ENCODE measurements at regions not wholly inside any gene's neighbourhood (a gene's known extent, or its start where the extent isn't known, plus 50 kb on each side); places are given as distances from the start of the nearest gene placed in this dataset.

DNA sequence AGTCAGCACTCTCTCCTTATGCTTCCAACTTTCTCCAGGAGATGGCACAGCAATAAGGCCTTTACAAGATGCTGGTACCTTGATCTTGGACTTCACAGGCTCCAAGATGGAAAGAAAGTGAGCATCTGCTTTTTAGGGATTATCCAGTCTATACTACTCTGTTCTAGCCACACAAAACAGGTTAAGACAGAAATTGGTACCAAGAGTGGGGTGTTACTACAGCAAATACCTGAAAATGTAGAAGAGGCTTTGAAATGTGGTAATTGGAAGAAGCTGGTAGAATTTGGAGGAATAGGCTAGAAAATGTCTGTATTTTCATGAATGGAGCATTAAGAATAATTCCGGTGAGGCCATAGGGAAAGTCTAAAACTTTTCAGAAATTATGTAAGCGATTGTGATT lies 484.8 kb upstream of the GRIA1 start:
- Histone ChIP-seq H3K27ac (no peak overlapping the region), H3K36me3 (ENCODE audit: insufficient read depth, low read length) (no peaks in the 10 kb centered on the region), H3K9me3 (ENCODE audit: low read depth, low read length) (no peaks in the 10 kb centered on the region), H3K4me3 (no peak overlapping the region), H3K9ac (ENCODE audit: insufficient read length) (no peak overlapping the region)
- no peak for DNase-seq (ENCODE audit: low read depth, low spot score)
- no peak for TF ChIP-seq EZH2 (IDR thresholded peaks at IDR 0.05)
- no peak for TF ChIP-seq POLR2AphosphoS5 (IDR thresholded peaks at IDR 0.05; ENCODE audit: borderline replicate concordance, low read depth, low read length)
- no peak for TF ChIP-seq FOXP2 (optimal IDR thresholded peaks at IDR 0.05; ENCODE audit: control extremely low read depth, extremely low read length, insufficient read depth)

GRCh38 chr5:153006681-153007080 lies 483.8 kb upstream of the GRIA1 start:
- no peak overlapping the region for H3K27ac ChIP-seq
- TF ChIP-seq FOXP2 (optimal IDR thresholded peaks at IDR 0.05; ENCODE audit: control extremely low read depth, extremely low read length, insufficient read depth) (no peak), POLR2AphosphoS5 (IDR thresholded peaks at IDR 0.05; ENCODE audit: borderline replicate concordance, low read depth, low read length) (no peak), EZH2 (IDR thresholded peaks at IDR 0.05) (no peak)
- H3K36me3 ChIP-seq (ENCODE audit: insufficient read depth, low read length) = no peaks in the 10 kb centered on the region

DNA sequence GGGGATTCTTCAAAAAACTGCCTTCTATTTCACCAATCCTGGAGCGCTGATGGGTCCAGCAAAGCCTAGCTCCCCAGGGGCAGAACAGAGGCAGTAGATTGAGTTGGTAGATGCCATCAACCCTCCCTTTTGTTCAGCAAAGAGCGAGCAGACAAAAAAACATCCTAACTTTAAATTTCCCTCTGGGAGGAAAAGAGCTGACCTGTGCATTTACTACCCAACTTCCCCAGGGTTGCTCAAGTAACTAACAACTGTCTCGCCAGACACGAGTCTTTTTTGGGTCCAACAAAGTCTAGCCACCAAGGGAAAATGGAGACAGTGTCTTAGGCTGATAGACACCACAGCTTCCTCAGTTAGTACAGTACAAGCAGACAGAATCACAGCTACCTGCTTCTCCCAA lies 476.3 kb upstream of the GRIA1 start:
- no peak overlapping the region for H3K9ac ChIP-seq (ENCODE audit: insufficient read length)
- no peak for TF ChIP-seq POLR2AphosphoS5 (IDR thresholded peaks at IDR 0.05; ENCODE audit: borderline replicate concordance, low read depth, low read length)
- no peak for TF ChIP-seq EZH2 (IDR thresholded peaks at IDR 0.05)
- TF ChIP-seq FOXP2 (optimal IDR thresholded peaks at IDR 0.05; ENCODE audit: control extremely low read depth, extremely low read length, insufficient read depth) = no peak
- no peak overlapping the region for H3K27ac ChIP-seq
- no peak for DNase-seq (ENCODE audit: low read depth, low spot score)
- H3K36me3 ChIP-seq (ENCODE audit: insufficient read depth, low read length) = no peaks in the 10 kb centered on the region
- H3K9me3 ChIP-seq (ENCODE audit: low read depth, low read length) = no peaks in the 10 kb centered on the region
- no peak overlapping the region for H3K4me3 ChIP-seq

More at GRCh38 chr5:153006681-153007080, 483.8 kb upstream of the GRIA1 start:
- H3K9me3 ChIP-seq (ENCODE audit: low read depth, low read length) = no peaks in the 10 kb centered on the region
- DNase-seq (ENCODE audit: low read depth, low spot score) = no peak
- H3K9ac ChIP-seq (ENCODE audit: insufficient read length) = no peak overlapping the region
- no peak overlapping the region for H3K4me3 ChIP-seq

DNA sequence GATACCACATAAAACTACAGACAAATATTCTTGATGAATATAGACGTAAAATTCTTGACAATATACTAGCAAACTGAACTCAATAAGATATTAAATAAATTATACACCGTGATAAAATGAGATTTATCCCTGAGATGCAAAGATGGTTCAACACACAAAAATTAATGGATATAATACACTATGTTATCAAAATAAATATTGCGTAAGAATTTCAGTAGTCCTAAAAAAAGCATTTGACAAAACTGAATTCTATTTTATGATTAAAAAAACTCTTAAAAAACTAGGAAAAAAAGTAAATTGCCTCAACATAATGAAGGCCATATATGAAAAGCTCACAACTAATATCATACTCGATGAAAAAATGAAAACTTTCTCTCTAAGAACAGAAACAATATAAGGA lies 472.3 kb upstream of the GRIA1 start:
- H3K9me3 ChIP-seq (ENCODE audit: low read depth, low read length) = no peaks in the 10 kb centered on the region
- no peaks in the 10 kb centered on the region for H3K36me3 ChIP-seq (ENCODE audit: insufficient read depth, low read length)

DNA sequence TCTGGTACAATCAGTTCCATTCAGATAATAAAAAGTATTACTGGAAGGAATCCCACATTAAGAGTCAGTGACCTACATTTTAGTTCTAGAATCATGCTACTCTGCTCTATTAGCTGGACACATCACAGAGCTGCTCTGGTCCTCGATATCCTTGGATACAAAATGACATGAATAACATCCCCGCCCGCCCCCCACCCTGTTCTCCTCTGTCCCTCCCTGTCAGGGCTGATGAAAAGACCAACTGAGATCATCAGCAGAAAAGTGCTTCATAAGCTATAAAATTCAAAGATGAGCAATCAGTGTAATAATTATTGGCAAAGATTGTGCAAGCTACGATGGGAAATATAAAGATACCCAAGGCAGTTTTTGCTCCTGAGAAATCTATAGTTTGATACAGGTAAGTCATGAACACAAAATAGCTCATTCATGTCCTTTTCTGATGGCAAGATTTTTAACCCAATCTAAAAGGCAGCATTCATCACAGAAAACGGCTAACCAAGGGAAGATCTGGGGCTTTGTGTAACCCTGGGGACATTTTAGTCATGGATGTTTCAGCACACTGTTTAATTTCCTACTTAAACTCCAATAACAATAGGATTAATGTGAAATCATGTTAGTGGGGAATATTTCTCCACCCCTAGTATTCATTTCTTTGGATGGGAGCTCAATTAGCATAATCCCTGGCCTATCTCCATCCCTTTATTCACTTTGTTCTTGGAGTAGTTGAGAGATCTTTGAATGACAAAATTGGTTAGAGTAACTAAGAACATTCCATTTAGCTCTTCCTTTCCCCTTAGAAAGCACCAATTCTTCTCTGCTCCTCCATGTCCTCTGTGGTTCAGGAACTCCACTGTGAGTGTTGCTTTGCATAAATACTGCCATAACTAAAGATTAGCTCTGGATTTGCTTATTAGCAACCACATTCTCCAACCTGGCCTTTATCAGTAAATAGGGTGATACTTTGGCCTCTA lies 459.4 kb upstream of the GRIA1 start:
- Histone ChIP-seq H3K9ac (ENCODE audit: insufficient read length) (no peak overlapping the region), H3K36me3 (ENCODE audit: insufficient read depth, low read length) (no peaks in the 10 kb centered on the region), H3K27ac (no peak overlapping the region), H3K4me3 (no peak overlapping the region), H3K9me3 (ENCODE audit: low read depth, low read length) (no peaks in the 10 kb centered on the region)
- DNase-seq (ENCODE audit: low read depth, low spot score) = no peak
- TF ChIP-seq FOXP2 (optimal IDR thresholded peaks at IDR 0.05; ENCODE audit: control extremely low read depth, extremely low read length, insufficient read depth) = no peak
- TF ChIP-seq POLR2AphosphoS5 (IDR thresholded peaks at IDR 0.05; ENCODE audit: borderline replicate concordance, low read depth, low read length) = no peak
- TF ChIP-seq EZH2 (IDR thresholded peaks at IDR 0.05) = no peak

More for the DNA sequence above, 472.3 kb upstream of the GRIA1 start:
- Histone ChIP-seq H3K27ac (no peak overlapping the region), H3K9ac (ENCODE audit: insufficient read length) (no peak overlapping the region), H3K4me3 (no peak overlapping the region)
- no peak for DNase-seq (ENCODE audit: low read depth, low spot score)
- TF ChIP-seq FOXP2 (optimal IDR thresholded peaks at IDR 0.05; ENCODE audit: control extremely low read depth, extremely low read length, insufficient read depth) = no peak
- no peak for TF ChIP-seq POLR2AphosphoS5 (IDR thresholded peaks at IDR 0.05; ENCODE audit: borderline replicate concordance, low read depth, low read length)

GRCh38 chr5:153039501-153039900 lies 451.0 kb upstream of the GRIA1 start:
- Histone ChIP-seq H3K27ac (no peak overlapping the region), H3K9ac (ENCODE audit: insufficient read length) (no peak overlapping the region), H3K36me3 (ENCODE audit: insufficient read depth, low read length) (no peaks in the 10 kb centered on the region), H3K9me3 (ENCODE audit: low read depth, low read length) (no peaks in the 10 kb centered on the region), H3K4me3 (no peak overlapping the region)
- TF ChIP-seq FOXP2 (optimal IDR thresholded peaks at IDR 0.05; ENCODE audit: control extremely low read depth, extremely low read length, insufficient read depth) (no peak), POLR2AphosphoS5 (IDR thresholded peaks at IDR 0.05; ENCODE audit: borderline replicate concordance, low read depth, low read length) (no peak), EZH2 (IDR thresholded peaks at IDR 0.05) (no peak)
- DNase-seq (ENCODE audit: low read depth, low spot score) = no peak

DNA sequence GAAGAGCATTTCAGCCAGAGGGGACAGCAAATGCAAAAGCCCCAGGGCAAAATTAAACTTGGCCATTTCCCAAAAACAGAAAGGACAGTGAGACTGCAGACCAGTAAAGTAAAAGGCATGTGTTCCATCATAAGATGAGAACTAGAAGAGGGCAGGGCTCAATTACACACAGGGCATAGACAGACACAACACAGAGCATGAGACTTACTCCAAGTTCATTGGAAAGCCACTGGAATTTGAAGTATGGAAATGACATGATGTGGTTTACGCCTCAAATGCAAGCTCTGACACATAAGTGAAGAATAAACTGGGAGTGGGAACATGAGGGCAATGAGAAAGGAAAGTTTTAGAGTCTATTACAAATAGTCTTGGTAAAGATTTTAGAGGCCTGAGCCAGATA lies 446.6 kb upstream of the GRIA1 start:
- no peaks in the 10 kb centered on the region for H3K36me3 ChIP-seq (ENCODE audit: insufficient read depth, low read length)
- H3K4me3 ChIP-seq = no peak overlapping the region
- H3K27ac ChIP-seq = no peak overlapping the region
- H3K9ac ChIP-seq (ENCODE audit: insufficient read length) = no peak overlapping the region
- no peaks in the 10 kb centered on the region for H3K9me3 ChIP-seq (ENCODE audit: low read depth, low read length)
- no peak for DNase-seq (ENCODE audit: low read depth, low spot score)
- TF ChIP-seq POLR2AphosphoS5 (IDR thresholded peaks at IDR 0.05; ENCODE audit: borderline replicate concordance, low read depth, low read length) (no peak), FOXP2 (optimal IDR thresholded peaks at IDR 0.05; ENCODE audit: control extremely low read depth, extremely low read length, insufficient read depth) (no peak), EZH2 (IDR thresholded peaks at IDR 0.05) (no peak)

- Histone ChIP-seq H3K27ac (no peak overlapping the region), H3K9ac (ENCODE audit: insufficient read length) (no peak overlapping the region), H3K9me3 (ENCODE audit: low read depth, low read length) (no peaks in the 10 kb centered on the region), H3K36me3 (ENCODE audit: insufficient read depth, low read length) (no peaks in the 10 kb centered on the region), H3K4me3 (no peak overlapping the region)
- TF ChIP-seq POLR2AphosphoS5 (IDR thresholded peaks at IDR 0.05; ENCODE audit: borderline replicate concordance, low read depth, low read length) = no peak
- TF ChIP-seq EZH2 (IDR thresholded peaks at IDR 0.05) = no peak
- TF ChIP-seq FOXP2 (optimal IDR thresholded peaks at IDR 0.05; ENCODE audit: control extremely low read depth, extremely low read length, insufficient read depth) = no peak
- no peak for DNase-seq (ENCODE audit: low read depth, low spot score)
Observed at GRCh38 chr5:153050496-153051179, 439.8 kb upstream of the GRIA1 start.

All from SK-N-MC (cell line).